ENCODE measurements at regions not wholly inside any gene's neighbourhood (a gene's known extent, or its start where the extent isn't known, plus 50 kb on each side); places are given as distances from the start of the nearest gene placed in this dataset.

GRCh38 chr6:134758621-134759020, 191.3 kb downstream of the ALDH8A1 start (continued):
- TF ChIP-seq ZBTB49 (CRISPR knock-in tag; IDR thresholded peaks at IDR 0.05; ENCODE audit: borderline replicate concordance) (no peak), MGA (IDR thresholded peaks at IDR 0.05) (no peak), NR3C1 (CRISPR knock-in tag; IDR thresholded peaks at IDR 0.05) (no peak), ZNF347 (CRISPR knock-in tag; IDR thresholded peaks at IDR 0.05; ENCODE audit: low read depth) (no peak), ZNF655 (CRISPR knock-in tag; IDR thresholded peaks at IDR 0.05) (no peak), NELFE (IDR thresholded peaks at IDR 0.05; ENCODE audit: insufficient read depth, insufficient read length) (no peak), FOXK2 (conservative IDR thresholded peaks at IDR 0.05 in 1 of 2, IDR thresholded peaks at IDR 0.05 in 1 of 2; ENCODE audit: low read depth in 2 of 2) (no peak), RUNX1 (IDR thresholded peaks at IDR 0.05; ENCODE audit: low read depth) (no peak), MITF (IDR thresholded peaks at IDR 0.05) (no peak)
